H1 (cell line): ENCODE measurements at regions not wholly inside any gene's neighbourhood (a gene's known extent, or its start where the extent isn't known, plus 50 kb on each side); places are given as distances from the start of the nearest gene placed in this dataset.

Experiments used
- EZH2 ChIP-seq: fragments of 200-600 bp; sonication (generic); IDR thresholded peaks from 2 replicates; pipeline ENCODE4 v1.7.1; 2012; ENCODE audit warnings: low read depth, mild to moderate bottlenecking, moderate library complexity, low read length, inconsistent platforms; ENCODE audit not compliant: severe bottlenecking
- NRF1 ChIP-seq: IDR thresholded peaks from 2 replicates; pipeline ENCODE4 v1.6.1; 2011; ENCODE audit warnings: mild to moderate bottlenecking, low read depth, low read length, improper control_type of control experiment
- POLR2AphosphoS5 ChIP-seq: IDR thresholded peaks from 2 replicates; pipeline ENCODE4 v1.6.1; 2011; ENCODE audit warnings: low read depth, low read length
- RBBP5 ChIP-seq: IDR thresholded peaks from 2 replicates; pipeline ENCODE4 v1.7.1; 2012; ENCODE audit warnings: low read depth, mild to moderate bottlenecking, inconsistent platforms, low read length, moderate library complexity, borderline replicate concordance
- RNF2 ChIP-seq: fragments of 200-900, 300-1000 bp; sonication (generic); IDR thresholded peaks from 2 replicates; pipeline ENCODE4 v1.7.1; 2016; ENCODE audit warnings: borderline replicate concordance, low read depth, mild to moderate bottlenecking, antibody characterized with exemption, low read length; ENCODE audit not compliant: poor library complexity, severe bottlenecking; ENCODE audit errors: missing control alignments
- RXRA ChIP-seq: IDR thresholded peaks from 2 replicates; pipeline ENCODE4 v1.6.1; 2011; ENCODE audit warnings: low read depth, mild to moderate bottlenecking, low read length, moderate library complexity; ENCODE audit not compliant: insufficient read depth
- TAF1 ChIP-seq: IDR thresholded peaks from 2 replicates; pipeline ENCODE4 v1.6.1; 2011; ENCODE audit warnings: mild to moderate bottlenecking, low read depth, low read length
- TF ChIP-seq, protein P1 (sequence below): fragments of 300-600 bp; sonication (generic); IDR thresholded peaks from 2 replicates; pipeline ENCODE4 v1.7.1; 2012; ENCODE audit warnings: low read length, moderate library complexity, mild to moderate bottlenecking, inconsistent platforms; ENCODE audit not compliant: insufficient replicate concordance

DNA sequence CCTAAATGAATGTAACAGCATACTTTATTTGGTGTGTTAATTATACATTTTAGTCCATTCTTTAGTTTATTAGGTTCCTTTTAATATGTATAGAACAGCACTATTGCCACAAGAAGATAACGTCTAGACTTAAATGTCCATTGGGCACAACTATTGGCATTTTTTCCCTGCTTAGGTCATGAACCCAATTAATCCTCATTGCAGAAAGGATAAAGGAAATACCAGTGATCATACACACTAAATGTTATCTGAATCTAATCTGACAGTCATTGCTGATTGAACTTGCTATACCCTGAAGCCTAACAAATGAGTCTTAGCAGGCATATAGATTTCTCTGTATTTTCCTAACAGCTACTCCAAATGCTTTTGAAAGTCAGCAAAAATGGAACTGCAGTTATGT lies 2250.0 kb upstream of the AGA start (continued):
- TF ChIP-seq, protein P1, sequence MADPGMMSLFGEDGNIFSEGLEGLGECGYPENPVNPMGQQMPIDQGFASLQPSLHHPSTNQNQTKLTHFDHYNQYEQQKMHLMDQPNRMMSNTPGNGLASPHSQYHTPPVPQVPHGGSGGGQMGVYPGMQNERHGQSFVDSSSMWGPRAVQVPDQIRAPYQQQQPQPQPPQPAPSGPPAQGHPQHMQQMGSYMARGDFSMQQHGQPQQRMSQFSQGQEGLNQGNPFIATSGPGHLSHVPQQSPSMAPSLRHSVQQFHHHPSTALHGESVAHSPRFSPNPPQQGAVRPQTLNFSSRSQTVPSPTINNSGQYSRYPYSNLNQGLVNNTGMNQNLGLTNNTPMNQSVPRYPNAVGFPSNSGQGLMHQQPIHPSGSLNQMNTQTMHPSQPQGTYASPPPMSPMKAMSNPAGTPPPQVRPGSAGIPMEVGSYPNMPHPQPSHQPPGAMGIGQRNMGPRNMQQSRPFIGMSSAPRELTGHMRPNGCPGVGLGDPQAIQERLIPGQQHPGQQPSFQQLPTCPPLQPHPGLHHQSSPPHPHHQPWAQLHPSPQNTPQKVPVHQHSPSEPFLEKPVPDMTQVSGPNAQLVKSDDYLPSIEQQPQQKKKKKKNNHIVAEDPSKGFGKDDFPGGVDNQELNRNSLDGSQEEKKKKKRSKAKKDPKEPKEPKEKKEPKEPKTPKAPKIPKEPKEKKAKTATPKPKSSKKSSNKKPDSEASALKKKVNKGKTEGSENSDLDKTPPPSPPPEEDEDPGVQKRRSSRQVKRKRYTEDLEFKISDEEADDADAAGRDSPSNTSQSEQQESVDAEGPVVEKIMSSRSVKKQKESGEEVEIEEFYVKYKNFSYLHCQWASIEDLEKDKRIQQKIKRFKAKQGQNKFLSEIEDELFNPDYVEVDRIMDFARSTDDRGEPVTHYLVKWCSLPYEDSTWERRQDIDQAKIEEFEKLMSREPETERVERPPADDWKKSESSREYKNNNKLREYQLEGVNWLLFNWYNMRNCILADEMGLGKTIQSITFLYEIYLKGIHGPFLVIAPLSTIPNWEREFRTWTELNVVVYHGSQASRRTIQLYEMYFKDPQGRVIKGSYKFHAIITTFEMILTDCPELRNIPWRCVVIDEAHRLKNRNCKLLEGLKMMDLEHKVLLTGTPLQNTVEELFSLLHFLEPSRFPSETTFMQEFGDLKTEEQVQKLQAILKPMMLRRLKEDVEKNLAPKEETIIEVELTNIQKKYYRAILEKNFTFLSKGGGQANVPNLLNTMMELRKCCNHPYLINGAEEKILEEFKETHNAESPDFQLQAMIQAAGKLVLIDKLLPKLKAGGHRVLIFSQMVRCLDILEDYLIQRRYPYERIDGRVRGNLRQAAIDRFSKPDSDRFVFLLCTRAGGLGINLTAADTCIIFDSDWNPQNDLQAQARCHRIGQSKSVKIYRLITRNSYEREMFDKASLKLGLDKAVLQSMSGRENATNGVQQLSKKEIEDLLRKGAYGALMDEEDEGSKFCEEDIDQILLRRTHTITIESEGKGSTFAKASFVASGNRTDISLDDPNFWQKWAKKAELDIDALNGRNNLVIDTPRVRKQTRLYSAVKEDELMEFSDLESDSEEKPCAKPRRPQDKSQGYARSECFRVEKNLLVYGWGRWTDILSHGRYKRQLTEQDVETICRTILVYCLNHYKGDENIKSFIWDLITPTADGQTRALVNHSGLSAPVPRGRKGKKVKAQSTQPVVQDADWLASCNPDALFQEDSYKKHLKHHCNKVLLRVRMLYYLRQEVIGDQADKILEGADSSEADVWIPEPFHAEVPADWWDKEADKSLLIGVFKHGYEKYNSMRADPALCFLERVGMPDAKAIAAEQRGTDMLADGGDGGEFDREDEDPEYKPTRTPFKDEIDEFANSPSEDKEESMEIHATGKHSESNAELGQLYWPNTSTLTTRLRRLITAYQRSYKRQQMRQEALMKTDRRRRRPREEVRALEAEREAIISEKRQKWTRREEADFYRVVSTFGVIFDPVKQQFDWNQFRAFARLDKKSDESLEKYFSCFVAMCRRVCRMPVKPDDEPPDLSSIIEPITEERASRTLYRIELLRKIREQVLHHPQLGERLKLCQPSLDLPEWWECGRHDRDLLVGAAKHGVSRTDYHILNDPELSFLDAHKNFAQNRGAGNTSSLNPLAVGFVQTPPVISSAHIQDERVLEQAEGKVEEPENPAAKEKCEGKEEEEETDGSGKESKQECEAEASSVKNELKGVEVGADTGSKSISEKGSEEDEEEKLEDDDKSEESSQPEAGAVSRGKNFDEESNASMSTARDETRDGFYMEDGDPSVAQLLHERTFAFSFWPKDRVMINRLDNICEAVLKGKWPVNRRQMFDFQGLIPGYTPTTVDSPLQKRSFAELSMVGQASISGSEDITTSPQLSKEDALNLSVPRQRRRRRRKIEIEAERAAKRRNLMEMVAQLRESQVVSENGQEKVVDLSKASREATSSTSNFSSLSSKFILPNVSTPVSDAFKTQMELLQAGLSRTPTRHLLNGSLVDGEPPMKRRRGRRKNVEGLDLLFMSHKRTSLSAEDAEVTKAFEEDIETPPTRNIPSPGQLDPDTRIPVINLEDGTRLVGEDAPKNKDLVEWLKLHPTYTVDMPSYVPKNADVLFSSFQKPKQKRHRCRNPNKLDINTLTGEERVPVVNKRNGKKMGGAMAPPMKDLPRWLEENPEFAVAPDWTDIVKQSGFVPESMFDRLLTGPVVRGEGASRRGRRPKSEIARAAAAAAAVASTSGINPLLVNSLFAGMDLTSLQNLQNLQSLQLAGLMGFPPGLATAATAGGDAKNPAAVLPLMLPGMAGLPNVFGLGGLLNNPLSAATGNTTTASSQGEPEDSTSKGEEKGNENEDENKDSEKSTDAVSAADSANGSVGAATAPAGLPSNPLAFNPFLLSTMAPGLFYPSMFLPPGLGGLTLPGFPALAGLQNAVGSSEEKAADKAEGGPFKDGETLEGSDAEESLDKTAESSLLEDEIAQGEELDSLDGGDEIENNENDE = no peak
- TF ChIP-seq RXRA (no peak), NRF1 (no peak), RNF2 (no peak), POLR2AphosphoS5 (no peak), EZH2 (no peak), TAF1 (no peak), RBBP5 (no peak)
